Left lung (tissue), 4 donors: ENCODE measurements at regions not wholly inside any gene's neighbourhood (a gene's known extent, or its start where the extent isn't known, plus 50 kb on each side); places are given as distances from the start of the nearest gene placed in this dataset.

Experiments used
- ATAC-seq: fragments of 200-7000 bp; cut with Tn5 transposase; one replicate; pipeline ENCODE4 v1.9.1; 2020; ENCODE audit warnings: moderate library complexity
- DNase-seq, 4 donors: peaks; one replicate each; pipeline ENCODE4 v3.0.0-alpha.2; 2013 to 2020
- H3K27ac ChIP-seq, 2 donors: fragments of 200-600 bp; sonication (generic) in 1 of 2; one replicate each; pipeline versions ENCODE4 v1.5.0 to v1.8.0; 2020 to 2021
- H3K27me3 ChIP-seq, 2 donors: fragments of 200-600 bp; sonication (generic) in 1 of 2; one replicate each; pipeline versions ENCODE4 v1.5.0 to v1.8.0; 2020 to 2021
- H3K36me3 ChIP-seq, 2 donors: fragments of 200-600 bp; sonication (generic) in 1 of 2; one replicate each; pipeline versions ENCODE4 v1.5.0 to v1.8.0; 2020 to 2021
- H3K4me1 ChIP-seq, 2 donors: fragments of 200-600 bp; one replicate each; pipeline ENCODE4 v1.8.0; 2021
- H3K4me3 ChIP-seq, 2 donors: fragments of 200-600 bp; sonication (generic) in 1 of 2; one replicate each; pipeline versions ENCODE4 v1.5.0 to v1.8.0; 2020 to 2021; ENCODE audit warnings: mild to moderate bottlenecking in 1 of 2
- H3K9me3 ChIP-seq, 2 donors: fragments of 200-600 bp; sonication (generic) in 1 of 2; one replicate each; pipeline versions ENCODE4 v1.5.0 to v1.8.0; 2020 to 2021
- intact Hi-C, 2 donors: fragments of 100-400 bp; cut with DNase I; formaldehyde crosslinking; loops; one replicate each; pipeline versions ENCODE4 v1.11.2 to v1.14.2; 2022
- TF ChIP-seq, protein P1 (sequence below), 2 donors: fragments of 200-600 bp; sonication (generic) in 1 of 2; IDR thresholded peaks; one replicate each; pipeline versions ENCODE4 v1.5.0 to v1.8.0; 2021; ENCODE audit warnings: antibody characterized with exemption in 2 of 2
- donor health status: DM: no; HTN: yes; CAD: no.
- donor health status: DM: no; HTN: no; CAD: no.

DNA sequence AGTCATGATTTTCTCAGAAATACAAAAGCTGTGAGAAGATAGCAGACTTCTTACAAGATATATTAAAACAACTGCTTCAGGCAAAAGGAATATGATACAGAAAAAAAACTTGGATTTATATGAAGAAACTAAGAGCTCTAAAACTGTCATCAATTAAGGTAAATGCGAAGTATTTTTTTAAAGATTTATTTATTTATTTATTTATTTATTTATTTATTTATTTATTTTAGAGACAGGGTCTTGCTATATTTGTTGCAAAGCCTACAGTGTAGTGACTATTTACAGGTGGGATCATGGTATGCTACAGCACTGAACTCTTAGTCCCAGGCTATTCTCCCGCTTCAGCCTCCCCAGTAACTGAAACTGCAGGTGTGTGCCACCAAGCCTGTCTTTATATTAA is 274.3 kb upstream of the BCHE start:
- H3K27me3 ChIP-seq: no peaks in the 10 kb centered on the region
- no peaks in the 10 kb centered on the region for H3K36me3 ChIP-seq
- H3K27ac ChIP-seq: no peak overlapping the region
- H3K4me1 ChIP-seq: no peaks in the 10 kb centered on the region
- no peak for DNase-seq
- no peak overlapping the region for H3K4me3 ChIP-seq
- intact Hi-C loops: no loop called here
- H3K9me3 ChIP-seq: no peaks in the 10 kb centered on the region
- ATAC-seq: no peak
- TF ChIP-seq, protein P1, sequence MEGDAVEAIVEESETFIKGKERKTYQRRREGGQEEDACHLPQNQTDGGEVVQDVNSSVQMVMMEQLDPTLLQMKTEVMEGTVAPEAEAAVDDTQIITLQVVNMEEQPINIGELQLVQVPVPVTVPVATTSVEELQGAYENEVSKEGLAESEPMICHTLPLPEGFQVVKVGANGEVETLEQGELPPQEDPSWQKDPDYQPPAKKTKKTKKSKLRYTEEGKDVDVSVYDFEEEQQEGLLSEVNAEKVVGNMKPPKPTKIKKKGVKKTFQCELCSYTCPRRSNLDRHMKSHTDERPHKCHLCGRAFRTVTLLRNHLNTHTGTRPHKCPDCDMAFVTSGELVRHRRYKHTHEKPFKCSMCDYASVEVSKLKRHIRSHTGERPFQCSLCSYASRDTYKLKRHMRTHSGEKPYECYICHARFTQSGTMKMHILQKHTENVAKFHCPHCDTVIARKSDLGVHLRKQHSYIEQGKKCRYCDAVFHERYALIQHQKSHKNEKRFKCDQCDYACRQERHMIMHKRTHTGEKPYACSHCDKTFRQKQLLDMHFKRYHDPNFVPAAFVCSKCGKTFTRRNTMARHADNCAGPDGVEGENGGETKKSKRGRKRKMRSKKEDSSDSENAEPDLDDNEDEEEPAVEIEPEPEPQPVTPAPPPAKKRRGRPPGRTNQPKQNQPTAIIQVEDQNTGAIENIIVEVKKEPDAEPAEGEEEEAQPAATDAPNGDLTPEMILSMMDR (IDR thresholded peaks at IDR 0.05): no peak

DNA sequence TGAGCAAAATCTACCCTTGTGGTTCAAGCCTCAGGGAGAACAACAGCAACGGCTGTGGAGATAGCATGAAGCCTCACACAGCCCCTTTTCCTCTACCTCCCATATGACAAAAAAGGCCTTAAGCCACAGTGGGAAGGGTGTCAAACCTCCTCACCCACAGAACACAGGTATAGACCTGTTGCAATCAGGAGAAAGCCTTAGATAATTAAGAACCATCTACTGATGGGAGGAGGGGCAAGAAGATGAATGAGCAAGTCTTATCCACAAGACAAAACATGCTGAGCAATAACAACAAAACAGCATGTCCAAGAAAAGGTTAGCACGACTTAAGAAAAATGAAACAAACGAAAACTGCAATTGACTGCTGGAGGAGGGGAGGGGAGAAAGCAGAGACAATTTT is 272.9 kb upstream of the BCHE start:
- Histone ChIP-seq H3K27ac (no peak overlapping the region), H3K36me3 (no peaks in the 10 kb centered on the region), H3K4me1 (no peaks in the 10 kb centered on the region), H3K27me3 (no peaks in the 10 kb centered on the region), H3K4me3 (no peak overlapping the region), H3K9me3 (no peaks in the 10 kb centered on the region)
- intact Hi-C loops: no loop called here
- TF ChIP-seq, protein P1 (IDR thresholded peaks at IDR 0.05): no peak
- no peak for DNase-seq
- ATAC-seq: no peak

GRCh38 chr3:166104938-166105337 is 267.7 kb upstream of the BCHE start:
- Histone ChIP-seq H3K9me3 (no peaks in the 10 kb centered on the region), H3K27me3 (no peaks in the 10 kb centered on the region), H3K27ac (no peak overlapping the region), H3K36me3 (no peaks in the 10 kb centered on the region), H3K4me3 (no peak overlapping the region), H3K4me1 (no peaks in the 10 kb centered on the region)
- no peak for ATAC-seq
- intact Hi-C loops: no loop called here
- DNase-seq: no peak
- TF ChIP-seq, protein P1 (IDR thresholded peaks at IDR 0.05): no peak

GRCh38 chr3:166100730-166101129 is 263.5 kb upstream of the BCHE start:
- Histone ChIP-seq H3K27me3 (no peaks in the 10 kb centered on the region), H3K27ac (no peak overlapping the region), H3K4me1 (no peaks in the 10 kb centered on the region), H3K36me3 (no peaks in the 10 kb centered on the region), H3K4me3 (no peak overlapping the region), H3K9me3 (peaks cover 0 to 8% of the 10 kb centered on the region in 2 donors)
- intact Hi-C loops: no loop called here
- DNase-seq (no peak), ATAC-seq (no peak)
- TF ChIP-seq, protein P1 (IDR thresholded peaks at IDR 0.05): no peak

DNA sequence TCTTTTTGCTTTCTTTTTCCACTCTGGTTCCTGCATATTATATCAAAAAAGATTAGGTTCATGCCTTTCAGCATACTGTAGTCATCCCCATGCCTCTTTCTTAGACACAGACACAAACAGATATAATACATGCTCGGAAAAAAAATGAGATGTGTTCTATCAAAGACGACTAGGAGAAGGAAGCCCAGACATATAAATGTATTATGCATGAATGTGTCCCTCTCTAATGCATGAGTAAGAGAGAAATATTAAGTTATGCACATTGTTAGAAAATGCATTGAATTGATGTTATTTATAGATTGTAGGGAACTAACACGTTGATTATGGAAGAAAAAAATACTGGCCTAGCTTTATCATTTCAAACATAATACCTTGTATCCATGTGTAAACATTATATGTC is 252.4 kb upstream of the BCHE start:
- Histone ChIP-seq H3K27me3 (no peaks in the 10 kb centered on the region), H3K9me3 (peaks cover 0 to 4% of the 10 kb centered on the region in 2 donors), H3K36me3 (no peaks in the 10 kb centered on the region), H3K27ac (no peak overlapping the region), H3K4me3 (no peak overlapping the region), H3K4me1 (no peaks in the 10 kb centered on the region)
- intact Hi-C loops: no loop called here
- no peak for DNase-seq
- TF ChIP-seq, protein P1 (IDR thresholded peaks at IDR 0.05): no peak
- ATAC-seq: no peak
